SK-N-SH (cell line): ENCODE measurements at regions not wholly inside any gene's neighbourhood (a gene's known extent, or its start where the extent isn't known, plus 50 kb on each side); places are given as distances from the start of the nearest gene placed in this dataset.

Source experiments
- CTCF ChIA-PET: fragments of 300-600, 350-600 bp; formaldehyde crosslinking; extraction: SDS; loops from one replicate; lab custom pipeline; 2021; lab: Yijun Ruan, JAX
- POLR2A ChIA-PET: fragments of 350-600 bp; sonication (Branson Sonifier 250); formaldehyde crosslinking; extraction: SDS; loops from one replicate; lab custom pipeline; 2020; ENCODE audit warnings: antibody characterized with exemption, inconsistent platforms; lab: Yijun Ruan, JAX
- DNase-seq: peaks from one replicate; pipeline ENCODE4 v3.0.0; 2012
- H2AFZ ChIP-seq: fragments of 200-600 bp; sonication (generic); 2 replicates; pipeline ENCODE4 v1.8.1; 2016; ENCODE audit warnings: antibody characterized with exemption, mild to moderate bottlenecking, low read depth
- H3F3A ChIP-seq: fragments of 200-600 bp; sonication (generic); replicated peaks from 2 replicates; pipeline ENCODE3; 2016; ENCODE audit warnings: antibody characterized with exemption, mild to moderate bottlenecking; ENCODE audit not compliant: insufficient read depth
- H3K27ac ChIP-seq, 2 experiments: fragments of 200-500 bp in 1 of 2; fragments of 200-600 bp in 1 of 2; sonication (Bioruptor generic) in 1 of 2; sonication (generic), shearing (Covaris generic) in 1 of 2; 2 replicates each; pipeline versions ENCODE4 v1.5.1 to v1.6.1; 2014 to 2016; ENCODE audit warnings: low read depth in 2 of 2, inconsistent platforms in 1 of 2, low read length in 1 of 2, mild to moderate bottlenecking in 1 of 2, mixed read lengths in 1 of 2
- H3K27me3 ChIP-seq: fragments of 200-600 bp; sonication (generic), shearing (Covaris generic); 2 replicates; pipeline ENCODE4 v1.6.1; 2016; ENCODE audit warnings: mixed run types; ENCODE audit not compliant: insufficient read depth
- H3K36me3 ChIP-seq, 2 experiments: fragments of 200-500 bp in 1 of 2; fragments of 200-600 bp in 1 of 2; sonication (Bioruptor generic) in 1 of 2; sonication (generic) in 1 of 2; replicated peaks in 1 of 2; 2 replicates each; pipeline versions ENCODE3 to v1.5.1; 2014 to 2016; ENCODE audit warnings: low read length in 1 of 2, mild to moderate bottlenecking in 1 of 2; ENCODE audit not compliant: insufficient read depth in 2 of 2, control insufficient read depth in 1 of 2
- H3K4me1 ChIP-seq, 2 experiments: fragments of 200-500 bp in 1 of 2; fragments of 200-600 bp in 1 of 2; sonication (Bioruptor generic) in 1 of 2; sonication (generic), shearing (Covaris generic) in 1 of 2; 2 replicates each; pipeline versions ENCODE4 v1.5.1 to v1.6.1; 2014 to 2016; ENCODE audit warnings: low read depth in 1 of 2, low read length in 1 of 2, mixed run types in 1 of 2; ENCODE audit not compliant: insufficient read depth in 2 of 2, control insufficient read depth in 1 of 2
- H3K4me2 ChIP-seq: fragments of 200-600 bp; sonication (generic), shearing (Covaris generic); 2 replicates; pipeline ENCODE4 v1.6.1; 2017; ENCODE audit warnings: mixed run types
- H3K4me3 ChIP-seq, 2 experiments: fragments of 200-500 bp in 1 of 2; fragments of 200-600 bp in 1 of 2; sonication (Bioruptor generic) in 1 of 2; sonication (generic), shearing (Covaris generic) in 1 of 2; 2 replicates each; pipeline versions ENCODE4 v1.5.1 to v1.8.1; 2014 to 2016; ENCODE audit warnings: low read depth in 2 of 2, inconsistent platforms in 1 of 2, low read length in 1 of 2, mild to moderate bottlenecking in 1 of 2, mixed read lengths in 1 of 2, moderate library complexity in 1 of 2
- H3K79me2 ChIP-seq: fragments of 200-600 bp; sonication (generic); 2 replicates; pipeline ENCODE4 v1.8.1; 2017; ENCODE audit warnings: mild to moderate bottlenecking; ENCODE audit not compliant: insufficient read depth
- H3K9ac ChIP-seq: fragments of 200-600 bp; sonication (generic); 2 replicates; pipeline ENCODE4 v1.6.1; 2017; ENCODE audit warnings: mixed run types
- H3K9me2 ChIP-seq: fragments of 200-600 bp; sonication (generic); 2 replicates; pipeline ENCODE4 v1.6.1; 2017; ENCODE audit warnings: mixed run types
- H3K9me3 ChIP-seq: fragments of 200-600 bp; sonication (generic); 2 replicates; pipeline ENCODE4 v1.6.1; 2017; ENCODE audit warnings: mixed run types, mild to moderate bottlenecking, moderate library complexity
- H4K20me1 ChIP-seq: fragments of 200-600 bp; sonication (generic); 2 replicates; pipeline ENCODE4 v1.6.1; 2017; ENCODE audit warnings: mild to moderate bottlenecking, mixed run types; ENCODE audit not compliant: insufficient read depth
- CHD2 ChIP-seq: fragments of 150-350 bp; IDR thresholded peaks from 2 replicates; pipeline ENCODE4 v1.6.1; 2018; ENCODE audit warnings: low read length; ENCODE audit not compliant: partially characterized antibody
- ELF1 ChIP-seq: IDR thresholded peaks from 2 replicates; pipeline ENCODE4 v1.4.0; 2012
- EP300 ChIP-seq, 2 experiments: IDR thresholded peaks; 2 replicates each; pipeline versions ENCODE4 v1.4.0 to v1.6.1; 2012; ENCODE audit warnings: borderline replicate concordance in 1 of 2, low read depth in 1 of 2, low read length in 1 of 2
- FOSL2 ChIP-seq: IDR thresholded peaks from 2 replicates; pipeline ENCODE4 v1.4.0; 2012; ENCODE audit warnings: low read depth, mild to moderate bottlenecking, moderate library complexity, borderline replicate concordance
- FOXJ3 ChIP-seq: sonication (generic); formaldehyde crosslinking; IDR thresholded peaks from 2 replicates; pipeline ENCODE4 v1.5.1; 2020; ENCODE audit warnings: mild to moderate bottlenecking, missing genetic modification reagents
- FOXM1 ChIP-seq: IDR thresholded peaks from 2 replicates; pipeline ENCODE4 v1.4.0; 2012; ENCODE audit warnings: low read depth, mild to moderate bottlenecking
- GABPA ChIP-seq: IDR thresholded peaks from 2 replicates; pipeline ENCODE4 v1.4.0; 2012; ENCODE audit warnings: low read depth, mild to moderate bottlenecking
- JUND ChIP-seq: IDR thresholded peaks from 2 replicates; pipeline ENCODE4 v1.4.0; 2012
- MEF2A ChIP-seq: IDR thresholded peaks from 2 replicates; pipeline ENCODE4 v1.4.0; 2012; ENCODE audit warnings: low read depth, borderline replicate concordance
- NFIC ChIP-seq: IDR thresholded peaks from 2 replicates; pipeline ENCODE4 v1.4.0; 2012; ENCODE audit warnings: borderline replicate concordance
- NRF1 ChIP-seq: IDR thresholded peaks from 2 replicates; pipeline ENCODE4 v1.6.1; 2012; ENCODE audit warnings: low read depth, mild to moderate bottlenecking, low read length
- POLR2AphosphoS5 ChIP-seq: IDR thresholded peaks from 2 replicates; pipeline ENCODE4 v1.6.1; 2012; ENCODE audit warnings: low read depth, low read length
- RFX5 ChIP-seq: IDR thresholded peaks from 2 replicates; pipeline ENCODE4 v1.6.1; 2012; ENCODE audit warnings: mild to moderate bottlenecking, improper control_type of control experiment, low read length
- RXRA ChIP-seq: IDR thresholded peaks from 2 replicates; pipeline ENCODE4 v1.4.0; 2012; ENCODE audit warnings: low read depth, mild to moderate bottlenecking, borderline replicate concordance
- TAF1 ChIP-seq: IDR thresholded peaks from 2 replicates; pipeline ENCODE4 v1.6.1; 2012; ENCODE audit warnings: low read depth, mild to moderate bottlenecking, low read length, moderate library complexity, borderline replicate concordance
- TEAD4 ChIP-seq: IDR thresholded peaks from 2 replicates; pipeline ENCODE4 v1.4.0; 2012; ENCODE audit warnings: mild to moderate bottlenecking, borderline replicate concordance; ENCODE audit not compliant: insufficient read depth
- YY1 ChIP-seq: IDR thresholded peaks from 2 replicates; pipeline ENCODE4 v1.4.0; 2012; ENCODE audit warnings: low read depth, mild to moderate bottlenecking
- WGBS: methylation state at CpG from one replicate; pipeline ENCODE4 v1.1.6; 2017; ENCODE audit warnings: low lambda C conversion rate; 5-methylcytosine and 5-hydroxymethylcytosine counted together
- TF ChIP-seq, protein P1 (sequence below): IDR thresholded peaks from 2 replicates; pipeline ENCODE4 v1.4.0; 2012; ENCODE audit warnings: low read depth, borderline replicate concordance
- TF ChIP-seq, protein P2 (sequence below): fragments of 150-350 bp; IDR thresholded peaks from 2 replicates; pipeline ENCODE4 v1.6.1; 2016; ENCODE audit warnings: mild to moderate bottlenecking, low read depth, low read length
- TF ChIP-seq, protein P3 (sequence below): fragments of 200-600 bp; sonication (generic); IDR thresholded peaks from 2 replicates; pipeline ENCODE4 v1.6.1; 2017; ENCODE audit warnings: antibody characterized with exemption, mild to moderate bottlenecking, moderate library complexity

DNA sequence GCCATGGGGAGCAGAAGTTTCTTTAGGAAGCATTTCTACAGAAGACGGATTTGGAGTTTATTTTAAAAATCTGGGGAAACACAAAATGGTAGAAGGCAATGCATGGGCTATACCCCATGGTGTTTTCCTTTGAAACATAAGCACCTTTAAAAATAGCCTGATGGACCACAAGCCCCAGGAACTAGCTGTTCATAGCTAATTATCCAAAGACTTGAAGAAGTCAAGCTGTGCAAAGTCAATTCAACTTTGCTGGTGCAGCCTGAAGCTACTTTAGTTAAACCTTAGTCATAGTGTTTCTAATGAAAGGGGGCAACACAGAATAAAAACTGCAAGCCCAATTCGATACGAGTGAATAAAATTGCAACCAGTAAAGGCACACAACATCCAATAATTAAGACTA, 732.5 kb downstream of the GALC start:
- H3K79me2 ChIP-seq: no peaks in the 10 kb centered on the region
- no peaks in the 10 kb centered on the region for H3K9me2 ChIP-seq
- H3K9me3 ChIP-seq: 0 out of 2 replicates have a peak, but pooled peaks cover 7% of the 10 kb centered on the region
- DNase-seq: no peak
- no peaks in the 10 kb centered on the region for H3K36me3 ChIP-seq
- no peak for TF ChIP-seq JUND
- TF ChIP-seq ELF1: no peak
- TF ChIP-seq YY1: no peak
- no peak for TF ChIP-seq FOXM1
- TF ChIP-seq TEAD4: no peak
- TF ChIP-seq EP300 (IDR thresholded peaks at IDR 0.05; ENCODE audit: borderline replicate concordance in 1 of 2, low read depth in 1 of 2, low read length in 1 of 2): no peak
- TF ChIP-seq TAF1: no peak
- TF ChIP-seq NFIC: no peak
- TF ChIP-seq, protein P1, sequence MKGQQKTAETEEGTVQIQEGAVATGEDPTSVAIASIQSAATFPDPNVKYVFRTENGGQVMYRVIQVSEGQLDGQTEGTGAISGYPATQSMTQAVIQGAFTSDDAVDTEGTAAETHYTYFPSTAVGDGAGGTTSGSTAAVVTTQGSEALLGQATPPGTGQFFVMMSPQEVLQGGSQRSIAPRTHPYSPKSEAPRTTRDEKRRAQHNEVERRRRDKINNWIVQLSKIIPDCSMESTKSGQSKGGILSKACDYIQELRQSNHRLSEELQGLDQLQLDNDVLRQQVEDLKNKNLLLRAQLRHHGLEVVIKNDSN: no peak
- H3K4me2 ChIP-seq: no peak overlapping the region
- H3K4me1 ChIP-seq: no peaks in the 10 kb centered on the region
- H2AFZ ChIP-seq: no peak overlapping the region
- H3K9ac ChIP-seq: no peak overlapping the region
- no peaks in the 10 kb centered on the region for H3K27me3 ChIP-seq
- H3F3A ChIP-seq: no peaks in the 10 kb centered on the region
- no peak overlapping the region for H3K4me3 ChIP-seq
- POLR2A ChIA-PET: no interaction called here
- CTCF ChIA-PET: interaction anchor here (0.8 kb wide), 1 partner anchor 15 kb away, joined by 3 read pairs; no protein-coding TSS in a partner anchor
- H3K27ac ChIP-seq: no peak overlapping the region
- 1% methylated on average over 3 of the region's 3 CpGs for WGBS
- no peaks in the 10 kb centered on the region for H4K20me1 ChIP-seq

DNA sequence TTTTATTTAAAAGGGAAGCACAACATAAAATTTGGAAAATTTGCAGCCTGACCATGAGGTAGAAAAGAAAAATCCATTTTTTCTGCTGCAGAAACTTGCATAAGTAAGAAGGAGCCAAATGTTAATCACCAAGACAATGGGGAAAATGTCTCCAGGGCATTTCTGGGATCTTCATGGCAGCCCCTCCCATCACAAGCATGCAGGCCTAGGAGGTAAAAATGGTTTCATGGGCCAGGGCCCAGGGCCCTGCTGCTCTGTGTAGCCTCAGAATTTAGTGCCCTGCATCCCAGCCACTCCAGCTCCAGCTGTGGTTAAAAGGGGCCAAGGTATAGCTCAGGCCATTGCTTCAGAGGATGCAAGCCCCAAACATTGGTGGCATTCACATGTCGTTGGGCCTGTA, 735.6 kb downstream of the GALC start:
- H3K27ac ChIP-seq: no peak overlapping the region
- no peaks in the 10 kb centered on the region for H3K4me1 ChIP-seq
- TF ChIP-seq FOXJ3 (CRISPR knock-in tag) (no peak), GABPA (no peak), RFX5 (no peak), CHD2 (no peak), MEF2A (no peak)
- H3F3A ChIP-seq: no peaks in the 10 kb centered on the region
- no peak overlapping the region for H3K4me3 ChIP-seq
- no peaks in the 10 kb centered on the region for H3K79me2 ChIP-seq
- H3K9me2 ChIP-seq: no peaks in the 10 kb centered on the region
- no peak for DNase-seq
- CTCF ChIA-PET: no interaction called here
- WGBS: no CpG with 5 or more reads among the region's 1 CpG
- 0 out of 2 replicates have a peak, but pooled peaks cover 7% of the 10 kb centered on the region for H3K9me3 ChIP-seq
- POLR2A ChIA-PET: no interaction called here
- H3K36me3 ChIP-seq: no peaks in the 10 kb centered on the region
- no peak overlapping the region for H3K9ac ChIP-seq
- no peaks in the 10 kb centered on the region for H4K20me1 ChIP-seq
- H2AFZ ChIP-seq: no peak overlapping the region
- no peak overlapping the region for H3K4me2 ChIP-seq
- no peaks in the 10 kb centered on the region for H3K27me3 ChIP-seq

DNA sequence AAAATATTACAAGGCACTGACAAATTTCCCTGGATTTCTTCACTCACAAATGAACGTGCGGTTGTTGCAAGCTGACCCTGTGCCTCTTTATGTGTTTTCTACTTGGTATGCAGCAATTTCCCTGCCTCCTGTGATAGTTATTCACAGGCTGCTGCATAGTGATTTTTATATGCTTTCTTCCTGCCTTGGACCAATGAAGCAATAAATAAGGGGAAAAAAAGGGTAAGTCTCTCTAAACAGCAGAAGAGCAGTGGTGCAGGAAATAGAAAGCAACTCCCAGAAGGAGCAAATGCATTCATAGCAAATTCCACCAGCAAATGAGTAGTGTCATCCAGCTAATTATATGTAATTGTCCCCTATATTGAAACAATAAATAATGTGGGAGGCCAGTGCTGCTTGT, 737.9 kb downstream of the GALC start:
- Histone ChIP-seq H3K9me3 (0 out of 2 replicates have a peak, but pooled peaks cover 7% of the 10 kb centered on the region), H3K27ac (no peak overlapping the region), H3K4me2 (no peak overlapping the region), H4K20me1 (no peaks in the 10 kb centered on the region), H3K27me3 (no peaks in the 10 kb centered on the region), H3K79me2 (no peaks in the 10 kb centered on the region), H2AFZ (no peak overlapping the region), H3F3A (no peaks in the 10 kb centered on the region), H3K4me1 (no peaks in the 10 kb centered on the region), H3K36me3 (no peaks in the 10 kb centered on the region), H3K4me3 (no peak overlapping the region), H3K9me2 (no peaks in the 10 kb centered on the region), H3K9ac (no peak overlapping the region)
- WGBS: 5% methylated on average over 2 of the region's 2 CpGs
- POLR2A ChIA-PET: no interaction called here
- CTCF ChIA-PET: no interaction called here
- DNase-seq: no peak
- TF ChIP-seq CHD2 (no peak), FOSL2 (no peak), RXRA (no peak), JUND (no peak), FOXM1 (no peak), TEAD4 (no peak), POLR2AphosphoS5 (no peak), NRF1 (no peak), YY1 (no peak)
- TF ChIP-seq, protein P1: no peak
- TF ChIP-seq, protein P2, sequence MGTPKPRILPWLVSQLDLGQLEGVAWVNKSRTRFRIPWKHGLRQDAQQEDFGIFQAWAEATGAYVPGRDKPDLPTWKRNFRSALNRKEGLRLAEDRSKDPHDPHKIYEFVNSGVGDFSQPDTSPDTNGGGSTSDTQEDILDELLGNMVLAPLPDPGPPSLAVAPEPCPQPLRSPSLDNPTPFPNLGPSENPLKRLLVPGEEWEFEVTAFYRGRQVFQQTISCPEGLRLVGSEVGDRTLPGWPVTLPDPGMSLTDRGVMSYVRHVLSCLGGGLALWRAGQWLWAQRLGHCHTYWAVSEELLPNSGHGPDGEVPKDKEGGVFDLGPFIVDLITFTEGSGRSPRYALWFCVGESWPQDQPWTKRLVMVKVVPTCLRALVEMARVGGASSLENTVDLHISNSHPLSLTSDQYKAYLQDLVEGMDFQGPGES: no peak
- TF ChIP-seq, protein P3, sequence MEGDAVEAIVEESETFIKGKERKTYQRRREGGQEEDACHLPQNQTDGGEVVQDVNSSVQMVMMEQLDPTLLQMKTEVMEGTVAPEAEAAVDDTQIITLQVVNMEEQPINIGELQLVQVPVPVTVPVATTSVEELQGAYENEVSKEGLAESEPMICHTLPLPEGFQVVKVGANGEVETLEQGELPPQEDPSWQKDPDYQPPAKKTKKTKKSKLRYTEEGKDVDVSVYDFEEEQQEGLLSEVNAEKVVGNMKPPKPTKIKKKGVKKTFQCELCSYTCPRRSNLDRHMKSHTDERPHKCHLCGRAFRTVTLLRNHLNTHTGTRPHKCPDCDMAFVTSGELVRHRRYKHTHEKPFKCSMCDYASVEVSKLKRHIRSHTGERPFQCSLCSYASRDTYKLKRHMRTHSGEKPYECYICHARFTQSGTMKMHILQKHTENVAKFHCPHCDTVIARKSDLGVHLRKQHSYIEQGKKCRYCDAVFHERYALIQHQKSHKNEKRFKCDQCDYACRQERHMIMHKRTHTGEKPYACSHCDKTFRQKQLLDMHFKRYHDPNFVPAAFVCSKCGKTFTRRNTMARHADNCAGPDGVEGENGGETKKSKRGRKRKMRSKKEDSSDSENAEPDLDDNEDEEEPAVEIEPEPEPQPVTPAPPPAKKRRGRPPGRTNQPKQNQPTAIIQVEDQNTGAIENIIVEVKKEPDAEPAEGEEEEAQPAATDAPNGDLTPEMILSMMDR: no peak
